K562 (cell line): ENCODE measurements at regions not wholly inside any gene's neighbourhood (a gene's known extent, or its start where the extent isn't known, plus 50 kb on each side); places are given as distances from the start of the nearest gene placed in this dataset. TPM values are rescaled to one million over a fixed set of nuclear protein-coding genes. Genes with fewer than 3 reads are reported as not detected.

Source experiments
- microRNA counts: library from miRNA; unstranded; fragments of <30 nt; microRNA quantifications from one replicate; lab custom pipeline; 2016
- microRNA-seq: library from miRNA; unstranded; fragments of <30 nt; microRNA quantifications from one replicate; pipeline ENCODE4, GENCODE V29; 2018; ENCODE audit warnings: borderline microRNAs expressed
- small RNA-seq: library from RNA; depleted of rRNA; stranded (forward); fragments of <200 nt; gene quantifications from one replicate; pipeline ENCODE3, GENCODE V24; 2014

MicroRNA genes in the stretch of these regions (microRNA counts, 767-probe panel; counts per million panel counts)
- microRNA hsa-miR-181a-5p (lab: Ali Mortazavi, UCI) (1,779 counts per million, percentile 46 among the panel's probes with 10 or more counts), microRNA hsa-miR-181b-5p+hsa-miR-181d (lab: Ali Mortazavi, UCI) (not detected)

Small RNA genes lying in the stretch of these regions (microRNA-seq; reads per million reads assigned to microRNA genes)
- gene MIR181A1 (2.0 reads per million, percentile 27 among the genes with 10 or more reads in this experiment), gene MIR181B1 (0.64 reads per million)

Small RNA genes lying in the stretch of these regions (small RNA-seq; reads per million reads assigned to genes)
- gene MIR181A1 (0.29 reads per million), gene MIR181B1 (not detected), gene RNU6-778P (not detected)
